Immature natural killer cell (primary cell): ENCODE measurements at regions not wholly inside any gene's neighbourhood (a gene's known extent, or its start where the extent isn't known, plus 50 kb on each side); places are given as distances from the start of the nearest gene placed in this dataset.

Experiments
- DNase-seq, 3 donors: peaks; one replicate each; pipeline ENCODE4 v3.0.0; 2022; ENCODE audit warnings: mixed read lengths in 1 of 3
- H3K27ac Mint-ChIP-seq, 6 donors: one replicate each; pipeline ENCODE4 v1.8.0; 2020; ENCODE audit warnings: mixed read lengths in 6 of 6, mild to moderate bottlenecking in 5 of 6, inconsistent platforms in 4 of 6, moderate library complexity in 3 of 6
- H3K27me3 Mint-ChIP-seq, 3 donors: one replicate each; pipeline ENCODE4 v1.8.0; 2020 to 2021; ENCODE audit warnings: low read depth in 3 of 3, mild to moderate bottlenecking in 3 of 3, mixed read lengths in 3 of 3, moderate library complexity in 3 of 3, inconsistent platforms in 1 of 3
- H3K36me3 Mint-ChIP-seq, 3 donors: one replicate each; pipeline ENCODE4 v1.8.0; 2020; ENCODE audit warnings: mixed read lengths in 3 of 3, inconsistent platforms in 2 of 3, mild to moderate bottlenecking in 2 of 3
- H3K4me1 Mint-ChIP-seq, 2 donors: one replicate each; pipeline ENCODE4 v1.8.0; 2020; ENCODE audit warnings: inconsistent platforms in 2 of 2, mild to moderate bottlenecking in 2 of 2, mixed read lengths in 2 of 2, moderate library complexity in 1 of 2
- H3K4me3 Mint-ChIP-seq, 5 donors: one replicate each; pipeline ENCODE4 v1.8.0; 2020; ENCODE audit warnings: mild to moderate bottlenecking in 5 of 5, mixed read lengths in 5 of 5, inconsistent platforms in 3 of 5, moderate library complexity in 3 of 5
- H3K9me3 Mint-ChIP-seq, 6 donors: one replicate each; pipeline ENCODE4 v1.8.0; 2020; ENCODE audit warnings: mild to moderate bottlenecking in 6 of 6, mixed read lengths in 6 of 6, inconsistent platforms in 4 of 6, moderate library complexity in 3 of 6

DNA sequence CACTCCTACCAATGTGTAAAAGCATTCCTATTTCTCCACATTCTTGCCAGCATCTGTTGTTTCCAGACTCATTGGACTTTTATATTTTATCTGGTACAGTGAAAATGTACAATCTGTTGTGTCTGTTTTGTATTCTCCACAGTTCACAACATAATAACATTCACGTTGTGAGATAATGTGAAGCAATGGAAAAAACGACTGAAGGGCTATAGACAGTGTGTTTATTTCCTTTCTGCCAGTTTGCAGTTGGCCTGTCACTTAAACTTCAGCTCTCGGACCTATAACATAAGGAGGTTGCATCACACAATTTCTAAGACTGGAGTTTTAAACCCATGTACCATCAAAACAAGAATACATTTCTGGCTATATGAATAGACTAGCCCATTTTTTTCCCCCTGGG lies 965.5 kb upstream of the ATXN8OS start:
- Mint-ChIP-seq H3K4me3 (no peak overlapping the region), H3K9me3 (peaks cover 4 to 43% (median 14%) of the 10 kb centered on the region in 6 donors), H3K27me3 (no peaks in the 10 kb centered on the region), H3K4me1 (no peaks in the 10 kb centered on the region), H3K36me3 (no peaks in the 10 kb centered on the region), H3K27ac (no peak overlapping the region)
- DNase-seq = no peak

DNA sequence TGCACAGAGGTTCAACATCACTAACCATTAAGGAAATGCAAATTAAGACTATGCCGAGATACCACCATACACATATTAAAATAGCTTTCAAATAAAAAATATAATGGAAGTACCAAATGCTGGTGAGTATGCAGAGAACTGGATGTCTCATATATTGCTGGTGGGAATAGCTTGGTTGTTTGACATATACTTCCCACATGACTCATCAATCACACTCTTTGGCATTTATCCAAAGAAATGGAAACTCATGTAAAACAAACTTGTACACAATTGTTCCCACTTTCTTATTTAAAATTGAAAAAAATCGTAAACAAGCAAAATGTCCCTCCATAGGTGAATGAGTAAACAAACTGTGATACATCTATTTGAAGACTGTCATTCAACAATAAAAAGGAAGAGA lies 982.6 kb upstream of the ATXN8OS start:
- H3K27ac Mint-ChIP-seq = no peak overlapping the region
- H3K9me3 Mint-ChIP-seq = peaks cover 20 to 88% (median 51%) of the 10 kb centered on the region in 6 donors
- no peaks in the 10 kb centered on the region for H3K4me1 Mint-ChIP-seq
- peaks cover 0 to 4% (median 0%) of the 10 kb centered on the region in 3 donors for H3K27me3 Mint-ChIP-seq
- peaks cover 0 to 4% (median 3%) of the 10 kb centered on the region in 3 donors for H3K36me3 Mint-ChIP-seq
- no peak overlapping the region for H3K4me3 Mint-ChIP-seq
- no peak for DNase-seq

DNA sequence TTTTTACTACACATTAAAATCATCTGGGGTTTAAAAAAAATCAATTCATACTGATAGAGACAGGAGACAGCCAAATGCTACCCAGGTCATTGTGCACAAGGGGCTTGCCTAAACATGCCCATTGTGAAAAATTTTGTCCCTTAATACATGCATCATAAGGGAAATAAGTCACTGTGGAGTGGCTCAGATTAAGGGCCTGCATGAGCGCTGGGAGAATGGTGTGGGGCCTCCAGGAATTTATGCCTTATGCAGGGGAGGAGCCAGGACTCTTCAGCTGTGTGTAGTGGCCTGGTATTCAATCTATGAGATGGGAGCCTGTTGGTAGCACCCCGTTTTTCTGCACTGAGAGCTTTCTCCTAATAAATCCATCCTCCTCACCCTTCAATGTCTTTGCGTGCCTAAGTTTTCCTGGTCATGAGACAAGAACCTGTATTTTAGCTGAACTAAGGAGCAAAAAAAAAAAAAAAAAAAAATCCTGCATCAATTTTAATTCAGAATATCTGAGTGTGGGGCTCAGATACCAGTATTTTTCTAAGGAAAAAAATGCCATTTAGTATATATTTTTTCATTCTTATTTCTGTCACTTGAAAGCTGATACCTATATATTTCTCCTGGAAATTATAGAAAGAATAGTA lies 997.6 kb upstream of the ATXN8OS start:
- no peaks in the 10 kb centered on the region for H3K4me1 Mint-ChIP-seq
- peaks cover 0 to 4% (median 0%) of the 10 kb centered on the region in 3 donors for H3K36me3 Mint-ChIP-seq
- H3K27ac Mint-ChIP-seq = no peak overlapping the region
- peaks cover 4 to 36% (median 28%) of the 10 kb centered on the region in 6 donors for H3K9me3 Mint-ChIP-seq
- H3K27me3 Mint-ChIP-seq = no peaks in the 10 kb centered on the region
- DNase-seq = no peak
- H3K4me3 Mint-ChIP-seq = no peak overlapping the region

DNA sequence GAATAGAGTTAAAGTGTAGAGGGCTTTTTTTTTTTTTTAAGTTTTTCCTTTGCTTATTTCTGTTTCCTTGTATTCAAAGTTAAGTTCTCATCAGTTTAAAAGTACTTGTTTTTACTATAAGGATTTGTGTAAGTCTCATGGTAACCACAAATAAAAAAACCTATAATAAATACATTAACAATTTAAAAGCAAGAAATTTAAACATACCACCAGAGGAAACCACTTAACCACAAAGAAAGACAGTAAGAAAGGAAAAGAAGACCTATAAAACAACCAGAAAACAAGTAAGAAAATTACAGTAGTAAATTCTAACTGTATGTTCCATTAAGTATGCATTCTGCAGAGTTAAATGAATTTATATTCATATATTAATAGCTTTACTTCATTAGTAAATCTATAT lies 999.1 kb upstream of the ATXN8OS start:
- DNase-seq = no peak
- Mint-ChIP-seq H3K9me3 (peaks cover 7 to 46% (median 29%) of the 10 kb centered on the region in 6 donors), H3K36me3 (peaks cover 0 to 3% (median 0%) of the 10 kb centered on the region in 3 donors), H3K27ac (no peak overlapping the region), H3K4me1 (no peaks in the 10 kb centered on the region), H3K27me3 (no peaks in the 10 kb centered on the region), H3K4me3 (no peak overlapping the region)

DNA sequence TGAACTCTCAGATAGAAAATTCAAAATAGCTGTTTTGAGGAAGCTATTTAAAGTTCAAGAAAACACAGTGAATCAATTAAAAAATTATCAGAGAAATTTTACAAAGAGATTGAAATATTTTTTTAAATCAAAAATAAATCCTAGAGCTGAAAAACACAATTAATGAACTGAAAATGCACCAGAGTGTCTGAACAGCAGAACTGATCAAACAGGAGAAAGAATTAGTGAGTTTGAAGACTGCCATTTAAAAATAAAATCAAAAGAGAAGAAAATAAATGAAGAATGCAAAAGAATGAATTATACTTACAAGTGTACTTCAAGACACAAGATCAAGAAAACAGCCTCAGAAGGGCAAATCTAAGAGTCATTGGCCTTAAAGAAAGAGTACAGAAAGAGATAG lies 1000.2 kb upstream of the ATXN8OS start:
- Mint-ChIP-seq H3K4me1 (no peaks in the 10 kb centered on the region), H3K27ac (no peak overlapping the region), H3K9me3 (peaks cover 10 to 52% (median 33%) of the 10 kb centered on the region in 6 donors), H3K27me3 (no peaks in the 10 kb centered on the region), H3K4me3 (no peak overlapping the region), H3K36me3 (peaks cover 0 to 4% (median 3%) of the 10 kb centered on the region in 3 donors)
- DNase-seq = no peak

DNA sequence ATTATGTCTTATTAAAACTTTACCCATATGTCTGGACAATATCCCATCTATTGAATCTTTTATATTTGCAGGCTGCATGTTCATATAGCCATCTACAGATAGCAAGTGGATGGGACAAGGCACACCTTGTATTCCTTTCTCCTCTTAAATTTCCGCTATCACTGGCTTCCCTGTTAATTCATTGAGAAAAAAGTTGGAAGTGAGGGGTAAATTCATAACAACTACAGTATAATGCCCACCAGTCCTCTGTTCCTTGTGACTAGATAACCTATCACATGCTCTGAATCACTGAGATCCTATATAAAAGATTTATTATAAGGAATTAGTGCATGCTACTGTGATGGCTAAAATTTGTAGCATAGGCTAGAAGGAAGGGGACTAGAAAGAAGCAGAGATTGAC lies 1005.8 kb upstream of the ATXN8OS start:
- H3K36me3 Mint-ChIP-seq = peaks cover 0 to 4% (median 3%) of the 10 kb centered on the region in 3 donors
- no peak for DNase-seq
- H3K4me1 Mint-ChIP-seq = no peaks in the 10 kb centered on the region
- peaks cover 12 to 42% (median 18%) of the 10 kb centered on the region in 6 donors for H3K9me3 Mint-ChIP-seq
- no peak overlapping the region for H3K27ac Mint-ChIP-seq
- H3K27me3 Mint-ChIP-seq = no peaks in the 10 kb centered on the region
- no peak overlapping the region for H3K4me3 Mint-ChIP-seq

DNA sequence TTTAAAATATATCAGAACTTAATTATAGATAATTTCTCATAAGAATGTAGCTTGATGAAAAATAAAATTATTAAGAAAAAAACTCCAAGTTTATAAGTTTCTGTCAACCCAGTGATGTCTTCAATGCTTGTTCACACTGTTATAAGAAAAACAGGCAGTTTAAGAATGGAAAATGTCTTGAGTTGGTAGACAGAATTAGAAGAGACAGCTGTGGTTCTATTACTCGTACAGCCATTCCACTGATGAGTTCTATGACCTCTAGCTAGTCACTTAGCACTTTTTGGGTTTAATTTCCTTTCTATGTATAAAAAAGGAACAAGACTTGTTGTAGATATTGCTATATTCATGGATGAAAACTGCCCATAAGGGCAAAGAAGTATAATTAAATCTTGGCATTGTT lies 1013.1 kb upstream of the ATXN8OS start:
- DNase-seq = no peak
- H3K27ac Mint-ChIP-seq = no peak overlapping the region
- no peaks in the 10 kb centered on the region for H3K4me1 Mint-ChIP-seq
- H3K27me3 Mint-ChIP-seq = peaks cover 0 to 6% (median 0%) of the 10 kb centered on the region in 3 donors
- H3K9me3 Mint-ChIP-seq = peaks cover 6 to 36% (median 17%) of the 10 kb centered on the region in 6 donors
- H3K4me3 Mint-ChIP-seq = no peak overlapping the region
- H3K36me3 Mint-ChIP-seq = no peaks in the 10 kb centered on the region

DNA sequence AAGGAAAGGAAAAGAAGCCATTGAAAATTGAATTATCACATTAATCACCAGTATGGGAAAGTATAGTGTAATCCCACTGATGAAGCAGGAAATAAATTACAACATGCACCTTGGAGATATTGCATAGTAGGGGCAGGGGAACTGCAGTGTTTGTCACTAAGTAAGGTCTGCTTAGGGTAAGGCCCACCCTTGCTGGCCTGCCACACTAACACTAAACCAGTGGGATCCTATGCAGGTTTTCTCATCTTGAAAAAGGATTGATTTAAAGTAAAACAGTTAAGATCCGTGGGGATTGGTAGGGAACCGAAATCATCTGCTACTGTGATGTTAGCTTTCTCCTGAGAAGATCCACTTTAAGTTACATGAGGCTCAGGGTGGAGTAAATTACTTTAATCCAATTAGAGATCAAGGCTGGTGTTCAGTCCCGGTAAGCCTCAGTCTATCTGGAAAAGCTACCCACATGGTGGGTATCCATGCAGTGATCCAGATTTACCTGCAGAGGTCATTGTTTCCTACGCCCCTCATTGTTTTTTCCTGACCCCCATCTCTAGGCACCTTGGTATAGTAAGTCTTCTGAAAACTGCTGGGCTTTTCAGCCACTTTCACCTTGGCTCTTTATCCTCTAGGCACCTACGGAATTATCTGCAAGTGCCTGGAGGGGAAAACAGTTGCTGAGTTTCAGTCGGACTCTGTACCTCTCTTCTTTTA lies 1014.9 kb upstream of the ATXN8OS start:
- Mint-ChIP-seq H3K9me3 (peaks cover 6 to 48% (median 22%) of the 10 kb centered on the region in 6 donors), H3K4me3 (no peak overlapping the region), H3K36me3 (no peaks in the 10 kb centered on the region)

DNA sequence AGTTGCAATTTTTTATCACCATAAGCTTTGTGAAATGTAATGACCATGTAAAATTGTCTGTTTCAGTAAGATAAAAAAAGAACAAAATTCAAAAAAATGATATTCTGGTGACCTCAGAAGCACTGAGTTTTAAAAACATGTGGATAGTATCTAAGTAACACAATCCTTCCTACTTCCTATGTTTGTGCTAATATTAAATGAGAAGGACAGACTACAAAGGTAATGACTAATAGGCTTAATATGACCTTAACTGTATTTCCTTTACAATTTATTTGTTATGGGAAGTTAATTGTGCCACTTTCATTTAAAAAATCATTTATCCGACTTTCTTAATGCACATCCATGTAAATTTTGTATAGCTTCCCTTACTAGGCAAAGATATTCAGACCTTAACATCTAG lies 1030.4 kb upstream of the ATXN8OS start:
- no peak overlapping the region for H3K4me3 Mint-ChIP-seq
- no peaks in the 10 kb centered on the region for H3K4me1 Mint-ChIP-seq
- H3K27me3 Mint-ChIP-seq = no peaks in the 10 kb centered on the region
- no peaks in the 10 kb centered on the region for H3K36me3 Mint-ChIP-seq
- H3K27ac Mint-ChIP-seq = no peak overlapping the region
- DNase-seq = no peak
- peaks cover 4 to 61% (median 25%) of the 10 kb centered on the region in 6 donors for H3K9me3 Mint-ChIP-seq

More for the DNA sequence above, 1014.9 kb upstream of the ATXN8OS start:
- Mint-ChIP-seq H3K4me1 (no peaks in the 10 kb centered on the region), H3K27me3 (peaks cover 0 to 6% (median 0%) of the 10 kb centered on the region in 3 donors), H3K27ac (no peak overlapping the region)
- no peak for DNase-seq

DNA sequence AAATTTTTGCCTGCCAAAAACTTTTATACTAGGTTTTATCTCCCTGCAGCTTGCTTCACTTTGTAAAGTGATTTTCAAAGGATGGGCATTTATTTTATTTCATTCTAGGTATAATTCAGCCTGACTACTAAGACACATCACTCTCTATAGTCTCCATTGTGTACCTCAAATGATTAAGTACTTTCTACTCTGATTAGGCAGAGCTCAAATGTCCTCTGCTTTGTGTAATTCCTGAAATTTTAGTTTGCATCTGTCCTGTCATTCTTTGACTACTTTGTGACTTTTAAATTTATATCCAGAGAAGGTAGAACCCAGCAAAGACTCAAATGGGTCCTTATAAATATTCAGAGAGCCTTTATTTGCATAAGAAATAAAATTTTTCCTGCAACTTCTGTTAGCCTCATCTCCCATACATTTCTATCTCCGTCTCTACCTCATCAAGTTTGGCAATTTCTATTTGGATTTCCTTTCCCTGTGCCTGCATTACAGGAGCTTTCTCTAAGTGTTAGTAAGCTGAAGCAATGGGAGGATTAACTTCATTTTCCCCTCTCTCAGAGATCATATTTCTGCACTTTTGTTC lies 1038.0 kb upstream of the ATXN8OS start:
- H3K9me3 Mint-ChIP-seq = peaks cover 6 to 36% (median 23%) of the 10 kb centered on the region in 6 donors
- H3K27me3 Mint-ChIP-seq = peaks cover 0 to 2% (median 0%) of the 10 kb centered on the region in 3 donors
- no peaks in the 10 kb centered on the region for H3K36me3 Mint-ChIP-seq
- no peaks in the 10 kb centered on the region for H3K4me1 Mint-ChIP-seq
- H3K27ac Mint-ChIP-seq = no peak overlapping the region
- DNase-seq = no peak
- no peak overlapping the region for H3K4me3 Mint-ChIP-seq

DNA sequence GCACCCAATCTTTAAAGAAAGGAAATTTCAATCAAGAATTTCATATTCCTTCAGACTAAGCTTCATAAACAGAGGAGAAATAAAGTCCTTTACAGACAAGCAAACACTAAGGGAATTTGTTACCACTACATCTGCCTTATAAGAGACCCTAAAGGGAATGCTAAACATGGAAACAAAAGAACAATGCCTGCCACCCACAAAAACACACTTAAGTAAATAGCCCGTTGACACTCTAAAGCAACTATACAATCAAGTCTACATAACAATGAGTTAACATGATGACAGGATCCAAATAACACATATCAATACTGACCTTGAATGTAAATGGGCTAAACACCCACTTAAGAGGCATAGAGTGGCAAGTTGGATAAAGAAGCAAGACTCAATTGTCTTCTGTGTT lies 1056.9 kb upstream of the ATXN8OS start:
- H3K27ac Mint-ChIP-seq = no peak overlapping the region
- H3K9me3 Mint-ChIP-seq = peaks cover 17 to 67% (median 43%) of the 10 kb centered on the region in 6 donors
- H3K36me3 Mint-ChIP-seq = peaks cover 0 to 5% (median 0%) of the 10 kb centered on the region in 3 donors
- H3K27me3 Mint-ChIP-seq = no peaks in the 10 kb centered on the region
- H3K4me1 Mint-ChIP-seq = no peaks in the 10 kb centered on the region
- H3K4me3 Mint-ChIP-seq = no peak overlapping the region
- DNase-seq = no peak

DNA sequence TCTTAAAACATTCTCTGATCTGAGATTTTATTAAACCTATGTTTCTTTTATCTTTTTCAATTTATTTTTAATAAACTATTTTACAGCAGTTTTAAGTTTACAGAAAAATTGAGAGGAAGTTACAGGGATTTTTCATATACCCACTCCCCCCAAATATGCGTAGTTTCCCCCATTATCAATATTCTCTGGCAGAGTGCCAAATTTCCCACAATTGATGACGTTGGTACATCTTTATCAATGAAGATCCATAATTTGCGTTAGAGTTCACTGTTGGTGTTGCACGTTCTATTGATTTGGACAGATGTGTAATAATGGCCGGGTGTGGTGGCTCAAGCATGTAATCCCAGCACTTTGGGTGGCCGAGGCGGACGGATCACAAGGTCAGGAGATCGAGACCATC lies 1063.0 kb upstream of the ATXN8OS start:
- Mint-ChIP-seq H3K4me1 (no peaks in the 10 kb centered on the region), H3K27me3 (peaks cover 0 to 3% (median 0%) of the 10 kb centered on the region in 3 donors), H3K9me3 (peaks cover 12 to 70% (median 29%) of the 10 kb centered on the region in 6 donors), H3K4me3 (no peak overlapping the region), H3K36me3 (peaks cover 0 to 4% (median 0%) of the 10 kb centered on the region in 3 donors), H3K27ac (no peak overlapping the region)
- DNase-seq = no peak

DNA sequence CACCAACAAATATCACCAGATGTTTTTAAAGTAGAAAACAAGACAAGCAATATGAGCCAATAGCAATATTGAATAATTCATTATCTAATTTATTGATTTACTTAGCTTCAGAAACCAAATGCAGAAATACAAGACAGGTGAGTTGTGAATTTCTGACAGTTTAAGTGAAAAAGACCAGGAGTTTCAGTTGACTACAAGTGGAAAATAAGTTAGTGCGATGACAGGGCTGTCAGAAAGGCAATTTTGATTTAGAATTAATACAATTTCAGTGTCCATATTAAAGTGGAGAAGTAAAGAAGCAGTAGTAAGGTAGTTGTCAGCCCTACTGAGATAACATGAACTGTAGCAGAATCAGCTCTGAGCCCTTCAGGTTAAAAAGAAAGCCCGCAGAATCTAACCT lies 1066.7 kb upstream of the ATXN8OS start:
- Mint-ChIP-seq H3K4me1 (no peaks in the 10 kb centered on the region), H3K36me3 (peaks cover 0 to 4% (median 0%) of the 10 kb centered on the region in 3 donors), H3K27ac (no peak overlapping the region), H3K4me3 (no peak overlapping the region), H3K9me3 (peaks cover 13 to 66% (median 33%) of the 10 kb centered on the region in 6 donors), H3K27me3 (peaks cover 0 to 3% (median 0%) of the 10 kb centered on the region in 3 donors)
- DNase-seq = no peak

DNA sequence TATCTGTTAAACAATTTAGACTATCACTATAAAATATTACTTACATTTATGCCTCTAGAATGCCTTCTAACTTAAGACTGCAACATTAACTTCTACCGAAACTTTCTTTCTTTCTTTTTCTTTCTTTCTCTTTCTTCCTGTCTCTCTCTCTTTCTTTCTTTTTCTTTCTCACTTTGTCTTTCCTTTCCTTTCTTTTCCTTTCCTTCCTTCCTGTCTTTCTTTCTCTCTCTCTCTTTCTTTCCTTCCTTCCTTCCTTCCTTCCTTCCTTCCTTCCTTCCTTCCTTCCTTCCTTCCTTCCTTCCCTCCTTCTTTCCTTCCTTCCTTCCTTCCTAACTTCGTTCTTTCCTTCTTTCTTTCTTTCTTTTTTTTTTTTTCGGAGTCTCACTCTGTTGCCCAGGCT lies 1071.9 kb upstream of the ATXN8OS start:
- Mint-ChIP-seq H3K9me3 (peaks cover 6 to 31% (median 25%) of the 10 kb centered on the region in 6 donors), H3K27me3 (no peaks in the 10 kb centered on the region), H3K4me1 (no peaks in the 10 kb centered on the region)

More for the DNA sequence above, 1071.9 kb upstream of the ATXN8OS start:
- Mint-ChIP-seq H3K27ac (no peak overlapping the region), H3K4me3 (no peak overlapping the region), H3K36me3 (no peaks in the 10 kb centered on the region)
- no peak for DNase-seq
